ENCODE measurements at regions not wholly inside any gene's neighbourhood (a gene's known extent, or its start where the extent isn't known, plus 50 kb on each side); places are given as distances from the start of the nearest gene placed in this dataset.

- no peak for DNase-seq (ENCODE audit: low read depth in 2 of 2)
Observed at GRCh38 chr10:90458571-90458970, 399.3 kb downstream of the HTR7 start.

- no peak for DNase-seq (ENCODE audit: low read depth in 2 of 2)
Observed at GRCh38 chr10:90461437-90462155, 396.2 kb downstream of the HTR7 start.

GRCh38 chr10:90462749-90463470 is 394.9 kb downstream of the HTR7 start:
- no peak for DNase-seq (ENCODE audit: low read depth in 2 of 2)

- no peak for DNase-seq (ENCODE audit: low read depth in 2 of 2)
Observed at GRCh38 chr10:90464329-90464728, 393.5 kb downstream of the HTR7 start.

- no peak for DNase-seq (ENCODE audit: low read depth in 2 of 2)
Observed at GRCh38 chr10:90470966-90471365, 386.9 kb downstream of the HTR7 start.

GRCh38 chr10:90480466-90480865 is 377.4 kb downstream of the HTR7 start:
- no peak for DNase-seq (ENCODE audit: low read depth in 2 of 2)

GRCh38 chr10:90481326-90481923 is 376.4 kb downstream of the HTR7 start:
- no peak for DNase-seq (ENCODE audit: low read depth in 2 of 2)

GRCh38 chr10:90484518-90484917 is 373.3 kb downstream of the HTR7 start:
- no peak for DNase-seq (ENCODE audit: low read depth in 2 of 2)

- no peak for DNase-seq (ENCODE audit: low read depth in 2 of 2)
Observed at GRCh38 chr10:90494183-90494582, 363.7 kb downstream of the HTR7 start.

- DNase-seq (ENCODE audit: low read depth in 2 of 2) = no peak
Observed at GRCh38 chr10:90504172-90504571, 353.7 kb downstream of the HTR7 start.

GRCh38 chr10:90526721-90527120 is 331.1 kb downstream of the HTR7 start:
- DNase-seq (ENCODE audit: low read depth in 2 of 2) = no peak

GRCh38 chr10:90530521-90530920 is 327.3 kb downstream of the HTR7 start:
- no peak for DNase-seq (ENCODE audit: low read depth in 2 of 2)

- DNase-seq (ENCODE audit: low read depth in 2 of 2) = no peak
Observed at GRCh38 chr10:90557385-90557784, 300.5 kb downstream of the HTR7 start.

GRCh38 chr10:90560331-90560730 is 297.5 kb downstream of the HTR7 start:
- no peak for DNase-seq (ENCODE audit: low read depth in 2 of 2)

GRCh38 chr10:90561666-90562065 is 296.2 kb downstream of the HTR7 start:
- DNase-seq (ENCODE audit: low read depth in 2 of 2) = no peak

- no peak for DNase-seq (ENCODE audit: low read depth in 2 of 2)
Observed at GRCh38 chr10:90571481-90572258, 286.2 kb downstream of the HTR7 start.

GRCh38 chr10:90575125-90575524 is 282.7 kb downstream of the HTR7 start:
- no peak for DNase-seq (ENCODE audit: low read depth in 2 of 2)

- DNase-seq (ENCODE audit: low read depth in 2 of 2) = no peak
Observed at GRCh38 chr10:90577569-90577968, 280.3 kb downstream of the HTR7 start.

GRCh38 chr10:90579602-90580242 is 278.1 kb downstream of the HTR7 start:
- no peak for DNase-seq (ENCODE audit: low read depth in 2 of 2)

GRCh38 chr10:90583416-90583815 is 274.4 kb downstream of the HTR7 start:
- DNase-seq (ENCODE audit: low read depth in 2 of 2) = no peak

GRCh38 chr10:90587081-90587491 is 270.8 kb downstream of the HTR7 start:
- DNase-seq (ENCODE audit: low read depth in 2 of 2) = no peak

- DNase-seq (ENCODE audit: low read depth in 2 of 2) = no peak
Observed at GRCh38 chr10:90587561-90587960, 270.3 kb downstream of the HTR7 start.
